ENCODE measurements at regions not wholly inside any gene's neighbourhood (a gene's known extent, or its start where the extent isn't known, plus 50 kb on each side); places are given as distances from the start of the nearest gene placed in this dataset.

DNA sequence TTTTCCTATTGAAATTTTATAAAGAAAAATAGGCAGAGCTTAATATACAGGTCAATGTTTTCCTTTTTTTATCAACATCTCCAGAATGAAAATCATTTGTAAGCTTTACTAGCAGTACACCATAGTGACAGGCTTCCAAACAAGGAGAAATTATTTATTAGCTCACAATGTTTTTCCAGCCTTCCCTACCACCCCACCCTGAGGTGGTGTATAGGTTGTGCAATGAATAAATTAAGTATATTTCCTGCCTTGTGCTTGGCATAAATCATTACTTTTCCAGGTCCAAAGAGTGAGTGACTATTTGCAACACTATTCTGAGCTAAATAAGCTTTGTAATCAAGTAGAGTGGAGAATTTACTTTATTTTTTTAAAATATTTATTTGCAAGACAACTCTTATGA lies 876.2 kb upstream of the POU3F3 start:
- Histone ChIP-seq H3K4me1 (ENCODE audit: control insufficient read depth in 1 of 2, low read depth in 2 of 2) (no peaks in the 10 kb centered on the region), H3K27ac (no peak overlapping the region), H3K4me3 (no peak overlapping the region), H3K27me3 (replicated peaks; ENCODE audit: insufficient read depth) (no peaks in the 10 kb centered on the region), H3K36me3 (no peaks in the 10 kb centered on the region), H3K9me3 (no peaks in the 10 kb centered on the region)
- TF ChIP-seq, protein P1, sequence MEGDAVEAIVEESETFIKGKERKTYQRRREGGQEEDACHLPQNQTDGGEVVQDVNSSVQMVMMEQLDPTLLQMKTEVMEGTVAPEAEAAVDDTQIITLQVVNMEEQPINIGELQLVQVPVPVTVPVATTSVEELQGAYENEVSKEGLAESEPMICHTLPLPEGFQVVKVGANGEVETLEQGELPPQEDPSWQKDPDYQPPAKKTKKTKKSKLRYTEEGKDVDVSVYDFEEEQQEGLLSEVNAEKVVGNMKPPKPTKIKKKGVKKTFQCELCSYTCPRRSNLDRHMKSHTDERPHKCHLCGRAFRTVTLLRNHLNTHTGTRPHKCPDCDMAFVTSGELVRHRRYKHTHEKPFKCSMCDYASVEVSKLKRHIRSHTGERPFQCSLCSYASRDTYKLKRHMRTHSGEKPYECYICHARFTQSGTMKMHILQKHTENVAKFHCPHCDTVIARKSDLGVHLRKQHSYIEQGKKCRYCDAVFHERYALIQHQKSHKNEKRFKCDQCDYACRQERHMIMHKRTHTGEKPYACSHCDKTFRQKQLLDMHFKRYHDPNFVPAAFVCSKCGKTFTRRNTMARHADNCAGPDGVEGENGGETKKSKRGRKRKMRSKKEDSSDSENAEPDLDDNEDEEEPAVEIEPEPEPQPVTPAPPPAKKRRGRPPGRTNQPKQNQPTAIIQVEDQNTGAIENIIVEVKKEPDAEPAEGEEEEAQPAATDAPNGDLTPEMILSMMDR (IDR thresholded peaks at IDR 0.05) = no peak
- DNase-seq (ENCODE audit: low spot score) = no peak
- ATAC-seq (ENCODE audit: insufficient number of reproducible peaks, low FRiP score, low read depth) = no peak

DNA sequence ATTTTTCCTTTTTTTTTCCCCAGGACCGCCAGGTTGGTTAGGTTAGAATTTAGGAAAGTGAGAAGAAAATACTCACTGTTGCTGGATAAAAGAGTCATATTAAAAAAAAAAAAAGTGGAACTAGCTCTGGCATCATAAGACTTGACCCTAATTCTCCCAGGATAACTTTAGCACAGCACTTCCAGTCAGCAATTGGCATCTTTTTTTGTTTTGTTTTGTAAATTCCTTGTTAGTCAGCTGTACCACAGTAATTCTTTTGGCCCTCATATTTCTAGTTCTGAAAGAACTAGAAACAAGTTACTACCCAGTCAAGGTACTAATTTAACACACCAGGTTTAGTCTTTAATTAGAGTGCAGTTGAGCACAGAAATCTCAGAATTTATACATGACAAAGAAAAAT lies 873.5 kb upstream of the POU3F3 start:
- DNase-seq (ENCODE audit: low spot score) = no peak
- H3K9me3 ChIP-seq = no peaks in the 10 kb centered on the region
- no peak overlapping the region for H3K4me3 ChIP-seq
- no peak overlapping the region for H3K27ac ChIP-seq
- H3K27me3 ChIP-seq (replicated peaks; ENCODE audit: insufficient read depth) = no peaks in the 10 kb centered on the region
- H3K36me3 ChIP-seq = no peaks in the 10 kb centered on the region
- no peaks in the 10 kb centered on the region for H3K4me1 ChIP-seq (ENCODE audit: control insufficient read depth in 1 of 2, low read depth in 2 of 2)
- TF ChIP-seq, protein P1 (IDR thresholded peaks at IDR 0.05) = no peak
- ATAC-seq (ENCODE audit: insufficient number of reproducible peaks, low FRiP score, low read depth) = no peak

DNA sequence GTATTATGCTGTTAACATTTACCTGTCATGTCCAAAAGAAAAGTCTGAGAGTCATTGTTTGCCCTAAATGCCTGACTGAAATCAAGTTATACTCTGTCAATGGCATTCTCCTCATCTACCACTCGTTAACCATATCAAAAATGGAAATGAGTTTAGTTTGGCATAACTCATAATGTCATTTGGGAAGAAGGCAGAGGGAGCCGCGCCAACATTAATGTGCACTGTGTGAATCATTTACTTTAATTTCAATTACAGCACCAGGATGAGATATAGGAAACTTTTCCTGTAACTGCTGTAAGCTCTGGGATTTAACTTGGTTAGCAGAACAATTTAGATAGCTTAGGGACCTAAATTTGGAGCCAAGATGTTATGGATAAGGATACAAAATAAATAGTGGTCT lies 871.2 kb upstream of the POU3F3 start:
- ATAC-seq (ENCODE audit: insufficient number of reproducible peaks, low FRiP score, low read depth) (no peak), DNase-seq (ENCODE audit: low spot score) (no peak)
- no peaks in the 10 kb centered on the region for H3K9me3 ChIP-seq
- TF ChIP-seq, protein P1 (IDR thresholded peaks at IDR 0.05) = no peak
- H3K27ac ChIP-seq = no peak overlapping the region
- no peaks in the 10 kb centered on the region for H3K36me3 ChIP-seq
- H3K27me3 ChIP-seq (replicated peaks; ENCODE audit: insufficient read depth) = no peaks in the 10 kb centered on the region
- H3K4me1 ChIP-seq (ENCODE audit: control insufficient read depth in 1 of 2, low read depth in 2 of 2) = no peaks in the 10 kb centered on the region
- no peak overlapping the region for H3K4me3 ChIP-seq

DNA sequence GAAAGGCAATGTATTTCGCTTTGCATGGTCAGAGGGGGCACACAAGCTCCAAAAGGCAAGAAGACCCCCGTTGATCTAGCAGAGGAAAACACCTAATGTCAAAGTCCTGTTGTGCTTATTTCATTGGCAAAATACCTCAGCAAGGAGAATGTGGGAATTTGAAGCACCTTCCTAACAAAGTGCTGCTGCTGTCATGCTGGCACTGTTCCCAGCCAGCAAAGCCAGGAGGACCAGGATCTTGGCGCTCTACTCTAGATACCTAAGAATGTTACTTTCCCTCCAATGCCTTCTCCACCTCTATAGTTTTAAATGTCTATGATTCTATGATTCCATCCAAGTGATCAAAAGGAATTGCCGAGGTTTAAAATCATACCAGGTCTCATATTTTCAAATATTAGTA lies 867.9 kb upstream of the POU3F3 start:
- TF ChIP-seq, protein P1 (IDR thresholded peaks at IDR 0.05) = no peak
- no peak for DNase-seq (ENCODE audit: low spot score)
- H3K36me3 ChIP-seq = no peaks in the 10 kb centered on the region
- H3K27ac ChIP-seq = no peak overlapping the region
- no peak for ATAC-seq (ENCODE audit: insufficient number of reproducible peaks, low FRiP score, low read depth)
- no peaks in the 10 kb centered on the region for H3K4me1 ChIP-seq (ENCODE audit: control insufficient read depth in 1 of 2, low read depth in 2 of 2)
- no peak overlapping the region for H3K4me3 ChIP-seq
- no peaks in the 10 kb centered on the region for H3K9me3 ChIP-seq
- H3K27me3 ChIP-seq (replicated peaks; ENCODE audit: insufficient read depth) = no peaks in the 10 kb centered on the region

DNA sequence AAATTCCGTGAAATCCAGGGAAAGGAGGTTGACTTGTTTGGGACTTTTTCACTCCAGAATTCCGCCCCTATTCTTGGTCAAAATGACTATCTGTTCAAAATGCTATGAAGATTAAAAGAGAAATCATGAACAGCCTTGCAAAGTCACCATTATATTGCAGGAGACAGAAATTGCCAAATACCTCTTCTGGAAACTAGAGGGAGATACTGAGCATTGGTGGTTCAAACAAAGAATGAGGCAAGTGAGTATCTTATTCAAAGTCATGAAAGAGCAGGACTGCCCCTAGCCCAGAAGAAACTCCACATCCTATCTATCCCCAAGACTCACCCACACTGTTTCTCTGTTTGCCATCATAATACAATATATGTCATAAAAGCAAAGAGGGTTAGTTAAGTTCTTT lies 862.3 kb upstream of the POU3F3 start:
- H3K27ac ChIP-seq = no peak overlapping the region
- DNase-seq (ENCODE audit: low spot score) = no peak
- no peak overlapping the region for H3K4me3 ChIP-seq
- H3K27me3 ChIP-seq (replicated peaks; ENCODE audit: insufficient read depth) = no peaks in the 10 kb centered on the region
- H3K4me1 ChIP-seq (ENCODE audit: control insufficient read depth in 1 of 2, low read depth in 2 of 2) = no peaks in the 10 kb centered on the region
- no peak for ATAC-seq (ENCODE audit: insufficient number of reproducible peaks, low FRiP score, low read depth)
- H3K36me3 ChIP-seq = no peaks in the 10 kb centered on the region
- H3K9me3 ChIP-seq = no peaks in the 10 kb centered on the region
- TF ChIP-seq, protein P1 (IDR thresholded peaks at IDR 0.05) = no peak

Measured in thoracic aorta (tissue), 2 donors.